ENCODE measurements at regions not wholly inside any gene's neighbourhood (a gene's known extent, or its start where the extent isn't known, plus 50 kb on each side); places are given as distances from the start of the nearest gene placed in this dataset.

DNA sequence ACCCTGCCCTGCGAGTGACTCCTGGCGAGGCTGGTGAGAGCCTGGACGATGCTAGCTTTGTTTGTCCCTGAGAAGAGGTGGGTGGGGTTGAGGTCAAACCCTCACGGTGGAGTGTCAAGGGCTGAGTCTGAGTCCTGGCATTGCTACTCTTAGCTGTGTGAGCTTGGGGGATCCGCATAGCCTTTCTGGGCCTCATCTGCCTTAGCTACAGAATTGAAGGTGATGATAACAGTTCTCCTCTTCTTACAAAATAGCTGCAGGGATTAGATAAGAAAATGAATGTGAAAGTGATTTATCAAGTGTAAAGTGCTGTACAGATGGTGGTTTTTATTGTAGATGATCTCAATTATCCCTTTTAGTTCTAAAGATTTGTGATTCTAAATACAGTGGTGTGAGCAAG, 144.6 kb downstream of the LPIN1 start:
- no peaks in the 10 kb centered on the region for H3K4me1 ChIP-seq (ENCODE audit: low read length)
- H4K20me1 ChIP-seq (ENCODE audit: insufficient read depth, low read length) = no peaks in the 10 kb centered on the region
- no peak overlapping the region for H3K27ac ChIP-seq (ENCODE audit: low read length)
- H2AFZ ChIP-seq (ENCODE audit: low read depth, low read length) = no peak overlapping the region
- H3K79me2 ChIP-seq (ENCODE audit: low read length) = no peaks in the 10 kb centered on the region
- no peak overlapping the region for H3K4me3 ChIP-seq (ENCODE audit: low read length)
- H3K9me3 ChIP-seq (ENCODE audit: insufficient read depth, low read length) = peaks cover 12% of the 10 kb centered on the region; the same call in 1 of the 2 replicates
- H3K4me2 ChIP-seq (ENCODE audit: low read length) = no peak overlapping the region
- TF ChIP-seq EZH2phosphoT487 (IDR thresholded peaks at IDR 0.05; ENCODE audit: low read depth) = no peak
- TF ChIP-seq, protein P1, sequence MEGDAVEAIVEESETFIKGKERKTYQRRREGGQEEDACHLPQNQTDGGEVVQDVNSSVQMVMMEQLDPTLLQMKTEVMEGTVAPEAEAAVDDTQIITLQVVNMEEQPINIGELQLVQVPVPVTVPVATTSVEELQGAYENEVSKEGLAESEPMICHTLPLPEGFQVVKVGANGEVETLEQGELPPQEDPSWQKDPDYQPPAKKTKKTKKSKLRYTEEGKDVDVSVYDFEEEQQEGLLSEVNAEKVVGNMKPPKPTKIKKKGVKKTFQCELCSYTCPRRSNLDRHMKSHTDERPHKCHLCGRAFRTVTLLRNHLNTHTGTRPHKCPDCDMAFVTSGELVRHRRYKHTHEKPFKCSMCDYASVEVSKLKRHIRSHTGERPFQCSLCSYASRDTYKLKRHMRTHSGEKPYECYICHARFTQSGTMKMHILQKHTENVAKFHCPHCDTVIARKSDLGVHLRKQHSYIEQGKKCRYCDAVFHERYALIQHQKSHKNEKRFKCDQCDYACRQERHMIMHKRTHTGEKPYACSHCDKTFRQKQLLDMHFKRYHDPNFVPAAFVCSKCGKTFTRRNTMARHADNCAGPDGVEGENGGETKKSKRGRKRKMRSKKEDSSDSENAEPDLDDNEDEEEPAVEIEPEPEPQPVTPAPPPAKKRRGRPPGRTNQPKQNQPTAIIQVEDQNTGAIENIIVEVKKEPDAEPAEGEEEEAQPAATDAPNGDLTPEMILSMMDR (IDR thresholded peaks at IDR 0.05; ENCODE audit: low read depth, low read length) = no peak
- no peaks in the 10 kb centered on the region for H3K27me3 ChIP-seq (ENCODE audit: low read depth, low read length)
- H3K9ac ChIP-seq (ENCODE audit: low read length) = no peak overlapping the region
- H3K36me3 ChIP-seq (replicated peaks; ENCODE audit: low read depth, low read length) = no peaks in the 10 kb centered on the region

DNA sequence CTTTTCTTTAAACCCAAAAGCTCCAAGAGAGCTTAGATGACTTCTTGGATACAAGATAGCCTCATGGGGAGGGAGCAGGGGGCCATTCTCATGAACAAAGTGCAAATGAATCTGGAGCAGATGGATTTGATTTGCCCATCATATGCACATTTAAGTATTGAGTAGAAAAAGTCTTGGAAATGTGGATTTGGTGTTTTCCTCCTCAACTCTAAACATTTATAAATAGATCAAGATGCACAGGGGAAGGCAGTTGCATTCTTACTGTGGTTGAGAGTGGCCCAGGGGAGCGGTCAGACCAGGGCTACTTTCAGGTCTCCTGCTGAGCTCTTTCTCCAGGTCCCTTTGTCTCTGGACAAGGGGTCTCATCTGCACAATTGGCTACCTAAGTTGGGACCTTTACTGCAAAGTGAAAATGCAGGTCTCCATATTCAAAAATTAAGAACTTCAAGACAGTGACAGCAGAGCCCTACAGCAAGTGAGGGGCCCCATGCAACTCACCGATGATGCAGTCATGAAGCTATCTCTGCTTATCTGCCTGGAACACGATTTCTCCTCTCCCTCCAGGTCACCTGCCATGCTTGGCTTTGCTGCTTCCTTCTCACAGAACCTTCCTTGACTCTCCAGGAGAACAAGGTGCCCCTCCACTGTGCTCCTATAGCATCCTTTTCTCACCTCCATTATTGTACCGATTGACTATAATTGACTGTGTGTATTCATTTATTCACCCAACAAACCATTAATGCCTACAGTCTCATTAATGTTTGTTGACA, 145.4 kb downstream of the LPIN1 start:
- Histone ChIP-seq H3K79me2 (ENCODE audit: low read length) (no peaks in the 10 kb centered on the region), H3K4me2 (ENCODE audit: low read length) (no peak overlapping the region), H3K9ac (ENCODE audit: low read length) (no peak overlapping the region), H3K9me3 (ENCODE audit: insufficient read depth, low read length) (peaks cover 12% of the 10 kb centered on the region; the same call in 1 of the 2 replicates), H3K36me3 (replicated peaks; ENCODE audit: low read depth, low read length) (no peaks in the 10 kb centered on the region), H2AFZ (ENCODE audit: low read depth, low read length) (no peak overlapping the region), H3K27me3 (ENCODE audit: low read depth, low read length) (no peaks in the 10 kb centered on the region), H3K27ac (ENCODE audit: low read length) (no peak overlapping the region), H3K4me3 (ENCODE audit: low read length) (no peak overlapping the region), H4K20me1 (ENCODE audit: insufficient read depth, low read length) (no peaks in the 10 kb centered on the region), H3K4me1 (ENCODE audit: low read length) (no peaks in the 10 kb centered on the region)
- TF ChIP-seq EZH2phosphoT487 (IDR thresholded peaks at IDR 0.05; ENCODE audit: low read depth) = no peak
- TF ChIP-seq, protein P1 (IDR thresholded peaks at IDR 0.05; ENCODE audit: low read depth, low read length) = no peak

DNA sequence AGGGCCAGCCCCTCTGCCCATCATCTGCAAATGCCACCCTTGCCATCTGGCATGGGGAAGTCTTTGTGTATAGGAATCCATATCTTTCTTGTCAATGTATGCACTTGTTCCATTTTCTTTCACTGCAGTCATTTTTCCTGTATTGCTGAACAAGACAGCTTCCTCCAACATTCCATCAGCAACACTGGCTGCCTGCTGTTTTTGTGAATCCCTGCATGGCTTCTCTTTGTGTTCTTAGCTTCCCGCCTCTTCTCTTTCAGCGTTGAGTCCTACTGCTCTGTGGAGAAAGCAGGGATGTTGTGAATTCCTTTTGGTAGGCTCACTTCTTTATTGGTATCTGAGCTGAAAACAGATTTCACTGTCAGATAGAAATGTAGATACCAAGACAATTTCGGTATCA, 150.0 kb downstream of the LPIN1 start:
- Histone ChIP-seq H3K4me3 (ENCODE audit: low read length) (no peak overlapping the region), H3K9me3 (ENCODE audit: insufficient read depth, low read length) (no peaks in the 10 kb centered on the region; the same call in 1 of the 2 replicates), H3K9ac (ENCODE audit: low read length) (no peak overlapping the region), H3K27me3 (ENCODE audit: low read depth, low read length) (no peaks in the 10 kb centered on the region), H3K4me2 (ENCODE audit: low read length) (no peak overlapping the region), H3K27ac (ENCODE audit: low read length) (no peak overlapping the region), H3K79me2 (ENCODE audit: low read length) (no peaks in the 10 kb centered on the region), H3K36me3 (replicated peaks; ENCODE audit: low read depth, low read length) (no peaks in the 10 kb centered on the region), H2AFZ (ENCODE audit: low read depth, low read length) (no peak overlapping the region), H4K20me1 (ENCODE audit: insufficient read depth, low read length) (no peaks in the 10 kb centered on the region), H3K4me1 (ENCODE audit: low read length) (no peaks in the 10 kb centered on the region)
- TF ChIP-seq, protein P1 (IDR thresholded peaks at IDR 0.05; ENCODE audit: low read depth, low read length) = no peak
- no peak for TF ChIP-seq EZH2phosphoT487 (IDR thresholded peaks at IDR 0.05; ENCODE audit: low read depth)

DNA sequence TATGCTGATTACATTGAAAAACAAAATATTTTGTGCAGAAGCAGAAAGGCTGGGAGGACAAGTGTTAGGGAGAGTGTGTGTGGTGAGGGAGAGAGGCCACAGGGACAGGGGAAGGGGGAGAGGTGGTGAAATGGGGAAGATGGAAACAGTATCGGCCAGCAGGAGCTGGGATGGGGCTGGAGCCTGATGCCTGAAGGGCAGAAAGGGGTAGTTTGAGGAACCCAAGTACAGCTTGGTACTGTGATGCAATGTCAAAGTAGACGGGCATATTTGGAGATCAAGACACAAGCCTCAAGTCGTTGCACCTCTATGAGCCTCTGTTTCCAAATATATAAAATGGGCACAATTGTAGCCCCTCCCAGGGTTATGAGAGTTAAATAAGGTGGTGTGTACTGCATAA, 152.1 kb downstream of the LPIN1 start:
- Histone ChIP-seq H3K4me1 (ENCODE audit: low read length) (no peaks in the 10 kb centered on the region), H3K79me2 (ENCODE audit: low read length) (no peaks in the 10 kb centered on the region), H3K9ac (ENCODE audit: low read length) (no peak overlapping the region), H3K27ac (ENCODE audit: low read length) (no peak overlapping the region), H3K4me3 (ENCODE audit: low read length) (no peak overlapping the region), H3K4me2 (ENCODE audit: low read length) (no peak overlapping the region), H3K36me3 (replicated peaks; ENCODE audit: low read depth, low read length) (no peaks in the 10 kb centered on the region), H3K27me3 (ENCODE audit: low read depth, low read length) (no peaks in the 10 kb centered on the region), H3K9me3 (ENCODE audit: insufficient read depth, low read length) (no peaks in the 10 kb centered on the region; the same call in 1 of the 2 replicates), H4K20me1 (ENCODE audit: insufficient read depth, low read length) (no peaks in the 10 kb centered on the region), H2AFZ (ENCODE audit: low read depth, low read length) (no peak overlapping the region)
- TF ChIP-seq, protein P1 (IDR thresholded peaks at IDR 0.05; ENCODE audit: low read depth, low read length) = no peak
- no peak for TF ChIP-seq EZH2phosphoT487 (IDR thresholded peaks at IDR 0.05; ENCODE audit: low read depth)
